ENCODE measurements at regions not wholly inside any gene's neighbourhood (a gene's known extent, or its start where the extent isn't known, plus 50 kb on each side); places are given as distances from the start of the nearest gene placed in this dataset.

DNA sequence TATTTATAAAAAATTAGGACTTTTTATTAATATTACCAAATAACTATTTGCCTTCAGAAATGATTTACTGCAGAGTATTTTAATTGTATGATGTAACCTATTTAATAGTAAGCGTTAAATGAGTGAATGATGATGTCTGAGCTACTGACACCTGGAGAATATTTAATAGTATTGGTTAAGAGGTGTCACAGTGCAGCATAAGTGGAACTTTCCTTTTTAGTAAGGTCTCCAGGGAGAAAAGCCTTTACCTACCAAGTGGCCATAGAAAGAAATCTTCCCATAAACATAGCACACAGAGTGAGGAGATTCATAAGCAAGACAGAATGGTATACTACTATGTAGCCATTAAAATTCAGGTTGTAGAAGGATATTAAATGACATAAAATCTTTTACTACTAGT lies 441.7 kb downstream of the TBL1XR1 start:
- TF ChIP-seq EP300 (IDR thresholded peaks at IDR 0.05) = no peak
- TF ChIP-seq, protein P1, sequence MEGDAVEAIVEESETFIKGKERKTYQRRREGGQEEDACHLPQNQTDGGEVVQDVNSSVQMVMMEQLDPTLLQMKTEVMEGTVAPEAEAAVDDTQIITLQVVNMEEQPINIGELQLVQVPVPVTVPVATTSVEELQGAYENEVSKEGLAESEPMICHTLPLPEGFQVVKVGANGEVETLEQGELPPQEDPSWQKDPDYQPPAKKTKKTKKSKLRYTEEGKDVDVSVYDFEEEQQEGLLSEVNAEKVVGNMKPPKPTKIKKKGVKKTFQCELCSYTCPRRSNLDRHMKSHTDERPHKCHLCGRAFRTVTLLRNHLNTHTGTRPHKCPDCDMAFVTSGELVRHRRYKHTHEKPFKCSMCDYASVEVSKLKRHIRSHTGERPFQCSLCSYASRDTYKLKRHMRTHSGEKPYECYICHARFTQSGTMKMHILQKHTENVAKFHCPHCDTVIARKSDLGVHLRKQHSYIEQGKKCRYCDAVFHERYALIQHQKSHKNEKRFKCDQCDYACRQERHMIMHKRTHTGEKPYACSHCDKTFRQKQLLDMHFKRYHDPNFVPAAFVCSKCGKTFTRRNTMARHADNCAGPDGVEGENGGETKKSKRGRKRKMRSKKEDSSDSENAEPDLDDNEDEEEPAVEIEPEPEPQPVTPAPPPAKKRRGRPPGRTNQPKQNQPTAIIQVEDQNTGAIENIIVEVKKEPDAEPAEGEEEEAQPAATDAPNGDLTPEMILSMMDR (IDR thresholded peaks at IDR 0.05) = no peak
- TF ChIP-seq POLR2A (IDR thresholded peaks at IDR 0.05) = no peak
- TF ChIP-seq POLR2AphosphoS5 (IDR thresholded peaks at IDR 0.05) = no peak

Measured in gastroesophageal sphincter (tissue), 3 donors.